ENCODE measurements at regions not wholly inside any gene's neighbourhood (a gene's known extent, or its start where the extent isn't known, plus 50 kb on each side); places are given as distances from the start of the nearest gene placed in this dataset.

GRCh38 chr9:82675605-82676004 lies 387.3 kb downstream of the RASEF start:
- TF ChIP-seq CTCF (conservative IDR thresholded peaks at IDR 0.05), result no peak
- no peaks in the 10 kb centered on the region; a peak in 1 of 4 replicates for H3K4me1 Mint-ChIP-seq
- no peaks in the 10 kb centered on the region for H4K20me1 ChIP-seq (ENCODE audit: control insufficient read depth, insufficient read depth, insufficient read length)
- no peak overlapping the region for H3K14ac ChIP-seq (ENCODE audit: insufficient read depth, low read length)
- H3K27me3 Mint-ChIP-seq (ENCODE audit: low read depth), result no peaks in the 10 kb centered on the region
- H3K27ac Mint-ChIP-seq, result no peak overlapping the region
- no peaks in the 10 kb centered on the region for H3K9me3 Mint-ChIP-seq
- no peak overlapping the region for H3K23ac ChIP-seq (ENCODE audit: insufficient read length, low read depth, low read length)
- H3K56ac ChIP-seq (ENCODE audit: insufficient read length, low read depth, low read length), result no peak overlapping the region
- no peak overlapping the region for H3K4me3 Mint-ChIP-seq
- H2AK5ac ChIP-seq (ENCODE audit: insufficient read length, low read length), result no peak overlapping the region
- no peaks in the 10 kb centered on the region for H3K9me3 ChIP-seq (ENCODE audit: control insufficient read depth, low read depth, low read length)
- no peak overlapping the region for H2BK5ac ChIP-seq (ENCODE audit: insufficient read length, low read length)
- no peak overlapping the region for H4K5ac ChIP-seq (ENCODE audit: insufficient read length, low read depth, low read length)
- H3K4me1 ChIP-seq (ENCODE audit: insufficient read depth, low read length), result no peaks in the 10 kb centered on the region
- H3T11ph ChIP-seq (ENCODE audit: low read length), result no peak overlapping the region
- no peak overlapping the region for H3K4me2 ChIP-seq (ENCODE audit: insufficient read depth, insufficient read length, low read length)
- no peak overlapping the region for H2BK15ac ChIP-seq (ENCODE audit: low read depth, low read length)
- no peak overlapping the region for H3K27ac ChIP-seq (ENCODE audit: insufficient read length, low read depth, low read length)
- no peak overlapping the region for H2AFZ ChIP-seq (ENCODE audit: low read length)
- H4K8ac ChIP-seq (replicated peaks; ENCODE audit: insufficient read length, low read depth, low read length), result no peak overlapping the region
- H3K36me3 Mint-ChIP-seq (ENCODE audit: insufficient read depth in 1 of 3, low read depth in 3 of 3), result no peaks in the 10 kb centered on the region
- no peaks in the 10 kb centered on the region for H3K27me3 ChIP-seq (ENCODE audit: insufficient read depth, low read length)
- no peaks in the 10 kb centered on the region for H3K23me2 ChIP-seq (ENCODE audit: insufficient read length, low read depth, low read length, poor library complexity, severe bottlenecking)
- no peak overlapping the region for H3K4ac ChIP-seq (ENCODE audit: low read depth, low read length)
- H4K91ac ChIP-seq (ENCODE audit: insufficient read length, low read depth, low read length), result no peak overlapping the region
- H3K18ac ChIP-seq (ENCODE audit: insufficient read length, low read depth, low read length), result no peak overlapping the region
- H2BK120ac ChIP-seq (ENCODE audit: low read depth, low read length, poor library complexity, severe bottlenecking), result no peak overlapping the region
- no peak overlapping the region for H2BK12ac ChIP-seq (ENCODE audit: insufficient read length, low read depth, low read length)
- H2BK20ac ChIP-seq (ENCODE audit: low read depth, low read length, poor library complexity, severe bottlenecking), result no peak overlapping the region
- no peak for DNase-seq
- no peaks in the 10 kb centered on the region for H3K79me1 ChIP-seq (ENCODE audit: insufficient read depth, low read depth, low read length, poor library complexity, severe bottlenecking)
- no CpG with 5 or more reads among the region's 2 CpGs for WGBS (ENCODE audit: extremely low coverage, insufficient read length, low lambda C conversion rate)
- no peaks in the 10 kb centered on the region for H3K79me2 ChIP-seq (ENCODE audit: insufficient read depth, low read length)
- H3K9ac ChIP-seq (ENCODE audit: extremely low read depth, insufficient read length, low read length), result no peak overlapping the region
